B cell (primary cell): ENCODE measurements at regions not wholly inside any gene's neighbourhood (a gene's known extent, or its start where the extent isn't known, plus 50 kb on each side); places are given as distances from the start of the nearest gene placed in this dataset.

ENCODE experiments used
- ATAC-seq: fragments of 200-7000 bp; cut with Tn5 transposase; one replicate; pipeline ENCODE4 v1.10.0; 2021; ENCODE audit warnings: low read depth, mild to moderate bottlenecking, moderate number of reproducible peaks, moderate library complexity
- CTCF ChIA-PET: fragments of 350-600 bp; sonication (Branson Sonifier 250); formaldehyde crosslinking; loops from one replicate; lab custom pipeline; 2021; ENCODE audit warnings: antibody characterized with exemption, inconsistent platforms; lab: Charles Lee
- POLR2A ChIA-PET: fragments of 350-600 bp; sonication (Branson Sonifier 250); formaldehyde crosslinking; loops from one replicate; lab custom pipeline; 2021; ENCODE audit warnings: antibody characterized with exemption; lab: Charles Lee
- DNase-seq: peaks from one replicate; pipeline ENCODE4 v3.0.0; 2013
- H2AFZ ChIP-seq: 2 replicates; pipeline ENCODE4 v1.6.1; 2012; ENCODE audit warnings: mild to moderate bottlenecking, low read depth, low read length; ENCODE audit not compliant: insufficient read depth, poor library complexity, severe bottlenecking
- H3K27ac ChIP-seq, 2 donors: 1 replicate in 1 of 2; 2 replicates in 1 of 2; pipeline ENCODE4 v1.5.1; 2012 to 2013; ENCODE audit warnings: low read length in 2 of 2, mild to moderate bottlenecking in 2 of 2, moderate library complexity in 1 of 2
- H3K27me3 ChIP-seq, 4 experiments: fragments of 200-600 bp in 1 of 4; sonication (generic) in 1 of 4; replicated peaks in 1 of 4; 1 replicate in 2 of 4; 2 replicates in 2 of 4; pipeline versions ENCODE4 v1.6.1 to v1.7.0; 2013 to 2016; ENCODE audit warnings: low read length in 3 of 4, mild to moderate bottlenecking in 2 of 4, mixed read lengths in 1 of 4, moderate library complexity in 1 of 4; ENCODE audit not compliant: insufficient read depth in 4 of 4, control insufficient read depth in 3 of 4; ENCODE audit errors: control extremely low read depth in 1 of 4
- H3K36me3 ChIP-seq, 2 experiments: replicated peaks in 1 of 2; 1 replicate in 1 of 2; 2 replicates in 1 of 2; pipeline versions ENCODE4 v1.6.1 to v1.7.1; 2013; ENCODE audit warnings: low read length in 1 of 2; ENCODE audit not compliant: insufficient read depth in 2 of 2, control insufficient read depth in 1 of 2; ENCODE audit errors: control extremely low read depth in 1 of 2, extremely low read depth in 1 of 2
- H3K4me1 ChIP-seq, 2 donors: fragments of 200-600 bp in 1 of 2; sonication (generic) in 1 of 2; 1 replicate in 1 of 2; 2 replicates in 1 of 2; pipeline versions ENCODE4 v1.5.1 to v1.6.1; 2013 to 2017; ENCODE audit warnings: low read length in 2 of 2; ENCODE audit not compliant: control insufficient read depth in 2 of 2, insufficient read depth in 2 of 2
- H3K4me2 ChIP-seq: replicated peaks from 2 replicates; pipeline ENCODE3; 2012; ENCODE audit warnings: mild to moderate bottlenecking, low read depth, low read length; ENCODE audit not compliant: poor library complexity, severe bottlenecking
- H3K4me3 ChIP-seq, 5 experiments: fragments of 200-600 bp in 1 of 5; sonication (generic) in 1 of 5; 1 replicate in 3 of 5; 2 replicates in 2 of 5; pipeline versions ENCODE4 v1.5.1 to v1.7.0; 2011 to 2016; ENCODE audit warnings: low read length in 4 of 5, mild to moderate bottlenecking in 4 of 5, low read depth in 2 of 5, control low read depth in 1 of 5, moderate library complexity in 1 of 5; ENCODE audit not compliant: insufficient read depth in 1 of 5; ENCODE audit errors: control extremely low read depth in 1 of 5, extremely low read depth in 1 of 5
- H3K79me2 ChIP-seq: fragments of 200-600 bp; sonication (generic); one replicate; pipeline ENCODE4 v1.6.0; 2016; ENCODE audit warnings: low read length; ENCODE audit not compliant: control insufficient read depth, insufficient read depth
- H3K9ac ChIP-seq: fragments of 200-600 bp; sonication (generic); 2 replicates; pipeline ENCODE4 v1.6.1; 2017; ENCODE audit warnings: mild to moderate bottlenecking, low read length, moderate library complexity
- H3K9me3 ChIP-seq, 3 donors: one replicate each; pipeline versions ENCODE4 v1.6.1 to v1.7.1; 2013; ENCODE audit warnings: low read length in 2 of 3; ENCODE audit not compliant: control insufficient read depth in 2 of 3, insufficient read depth in 1 of 3; ENCODE audit errors: control extremely low read depth in 1 of 3
- H4K20me1 ChIP-seq: 2 replicates; pipeline ENCODE4 v1.6.0; 2012; ENCODE audit warnings: mild to moderate bottlenecking, low read length; ENCODE audit not compliant: insufficient read depth, control insufficient read depth, poor library complexity, severe bottlenecking
- H3K27ac Mint-ChIP-seq: one replicate; pipeline ENCODE4 v1.8.0; 2021; ENCODE audit warnings: mixed read lengths
- H3K27me3 Mint-ChIP-seq: one replicate; pipeline ENCODE4 v1.8.0; 2021; ENCODE audit warnings: mixed read lengths
- H3K4me1 Mint-ChIP-seq: one replicate; pipeline ENCODE4 v1.8.0; 2021; ENCODE audit warnings: mixed read lengths
- H3K4me3 Mint-ChIP-seq: one replicate; pipeline ENCODE4 v1.8.0; 2021; ENCODE audit warnings: mixed read lengths
- H3K9me3 Mint-ChIP-seq: one replicate; pipeline ENCODE4 v1.8.0; 2022; ENCODE audit warnings: mixed read lengths; ENCODE audit not compliant: insufficient read depth
- CTCF ChIP-seq: fragments of 200-600 bp; IDR thresholded peaks from one replicate; pipeline ENCODE4 v1.8.0; 2022; ENCODE audit warnings: antibody characterized with exemption, mild to moderate bottlenecking
- EZH2 ChIP-seq: IDR thresholded peaks from 2 replicates; pipeline ENCODE4 v1.6.1; 2012; ENCODE audit warnings: borderline replicate concordance, low read depth, mild to moderate bottlenecking, moderate library complexity, low read length; ENCODE audit not compliant: insufficient read depth, poor library complexity, severe bottlenecking
- WGBS: methylation state at CpG from one replicate; pipeline ENCODE4 v1.1.5; 2013; ENCODE audit warnings: missing lambda C conversion rate; ENCODE audit not compliant: insufficient coverage; 5-methylcytosine and 5-hydroxymethylcytosine counted together
- intact Hi-C: fragments of 100-400 bp; cut with micrococcal nuclease; formaldehyde crosslinking; loops from one replicate; pipeline ENCODE4 v1.10.0; 2022

DNA sequence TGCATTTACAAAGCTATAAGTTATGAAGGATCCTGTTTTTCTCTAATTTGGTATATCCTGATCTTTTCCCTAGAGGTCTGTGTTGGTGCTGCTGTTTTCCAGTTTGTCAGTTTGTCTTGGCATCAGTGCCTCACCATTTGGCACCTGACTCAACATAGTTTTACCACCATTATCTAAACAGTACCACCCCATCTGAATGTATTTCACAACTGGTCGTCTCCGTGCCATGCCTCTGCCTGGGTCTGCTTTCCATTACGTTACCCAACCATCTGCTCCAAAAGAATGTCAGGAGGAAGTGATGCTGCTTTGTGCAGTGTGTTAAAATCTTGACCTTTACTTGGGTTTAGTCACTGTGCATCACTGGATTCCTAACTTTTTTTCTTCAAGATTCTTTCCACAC lies 129.3 kb upstream of the RASSF8 start:
- no peaks in the 10 kb centered on the region for H4K20me1 ChIP-seq
- H3K27me3 ChIP-seq = peaks cover 0 to 3% (median 0%) of the 10 kb centered on the region in 4 experiments
- Mint-ChIP-seq H3K4me3 (no peak overlapping the region), H3K9me3 (no peaks in the 10 kb centered on the region), H3K27ac (no peak overlapping the region), H3K27me3 (peaks cover 10% of the 10 kb centered on the region), H3K4me1 (no peaks in the 10 kb centered on the region)
- H3K27ac ChIP-seq = no peak overlapping the region
- H3K79me2 ChIP-seq = no peaks in the 10 kb centered on the region
- no peak overlapping the region for H2AFZ ChIP-seq
- ChIA-PET POLR2A (no interaction called here), CTCF (no interaction called here)
- no peak overlapping the region for H3K9ac ChIP-seq
- no peaks in the 10 kb centered on the region for H3K4me1 ChIP-seq
- ATAC-seq = no peak
- H3K4me3 ChIP-seq = no peak overlapping the region
- intact Hi-C loops = no loop called here
- TF ChIP-seq CTCF (no peak), EZH2 (no peak)
- WGBS = no CpG with 5 or more reads among the region's 3 CpGs
- H3K4me2 ChIP-seq = no peak overlapping the region
- H3K36me3 ChIP-seq = no peaks in the 10 kb centered on the region
- no peaks in the 10 kb centered on the region for H3K9me3 ChIP-seq
- DNase-seq = no peak

- ATAC-seq (no peak), DNase-seq (no peak)
- no peaks in the 10 kb centered on the region for H3K9me3 ChIP-seq
- H3K27me3 ChIP-seq = peaks cover 0 to 3% (median 0%) of the 10 kb centered on the region in 4 experiments
- ChIA-PET CTCF (interaction anchor here (0.5 kb wide), 1 partner anchor 24 kb away, joined by 4 read pairs; no protein-coding TSS in a partner anchor), POLR2A (no interaction called here)
- no peaks in the 10 kb centered on the region for H3K36me3 ChIP-seq
- Mint-ChIP-seq H3K27ac (no peak overlapping the region), H3K4me3 (no peak overlapping the region), H3K4me1 (no peaks in the 10 kb centered on the region), H3K9me3 (no peaks in the 10 kb centered on the region), H3K27me3 (peaks cover 12% of the 10 kb centered on the region)
- H3K27ac ChIP-seq = no peak overlapping the region
- H3K79me2 ChIP-seq = no peaks in the 10 kb centered on the region
- no peaks in the 10 kb centered on the region for H4K20me1 ChIP-seq
- no peak overlapping the region for H3K9ac ChIP-seq
- H2AFZ ChIP-seq = no peak overlapping the region
- TF ChIP-seq CTCF (no peak), EZH2 (no peak)
- no peak overlapping the region for H3K4me2 ChIP-seq
- no CpG with 5 or more reads among the region's 7 CpGs for WGBS
- no peaks in the 10 kb centered on the region for H3K4me1 ChIP-seq
- H3K4me3 ChIP-seq = no peak overlapping the region
- intact Hi-C loops = no loop called here
These were observed 128.0 kb upstream of the RASSF8 start for GRCh38 chr12:25830456-25830855.
